Astrocyte (in vitro differentiated cells and primary cell): ENCODE measurements at regions not wholly inside any gene's neighbourhood (a gene's known extent, or its start where the extent isn't known, plus 50 kb on each side); places are given as distances from the start of the nearest gene placed in this dataset.

Experiments used
- DNase-seq: peaks from one replicate; pipeline ENCODE4 v3.0.0-alpha.2; 2010; ENCODE audit warnings: low read depth
- FAIRE-seq: peaks from 2 replicates; lab custom pipeline; 2011; peaks lifted over from hg19 to GRCh38; lab: Jason Lieb, UNC
- H2AFZ ChIP-seq: 2 replicates; pipeline ENCODE4 v1.6.0; 2012; ENCODE audit warnings: low read depth, low read length, inconsistent platforms
- H3K27ac ChIP-seq: 2 replicates; pipeline ENCODE4 v1.5.1; 2011; ENCODE audit warnings: low read depth, low read length, inconsistent platforms
- H3K27me3 ChIP-seq: 2 replicates; pipeline ENCODE4 v1.6.0; 2011; ENCODE audit warnings: low read length, inconsistent platforms; ENCODE audit not compliant: insufficient read depth
- H3K36me3 ChIP-seq: 2 replicates; pipeline ENCODE4 v1.5.1; 2011; ENCODE audit warnings: low read length, inconsistent platforms; ENCODE audit not compliant: insufficient read depth
- H3K4me1 ChIP-seq: 2 replicates; pipeline ENCODE4 v1.5.1; 2011; ENCODE audit warnings: low read length, inconsistent platforms; ENCODE audit not compliant: insufficient read depth
- H3K4me2 ChIP-seq: 2 replicates; pipeline ENCODE4 v1.6.0; 2012; ENCODE audit warnings: low read length, inconsistent platforms
- H3K4me3 ChIP-seq: 2 replicates; pipeline ENCODE4 v1.5.1; 2011; ENCODE audit warnings: low read depth, mild to moderate bottlenecking, low read length, inconsistent platforms; ENCODE audit not compliant: insufficient read depth
- H3K79me2 ChIP-seq: 2 replicates; pipeline ENCODE4 v1.6.0; 2012; ENCODE audit warnings: mild to moderate bottlenecking, low read length, inconsistent platforms; ENCODE audit not compliant: insufficient read depth
- H3K9ac ChIP-seq: 2 replicates; pipeline ENCODE4 v1.6.0; 2012; ENCODE audit warnings: mild to moderate bottlenecking, low read length, inconsistent platforms
- H3K9me3 ChIP-seq: 2 replicates; pipeline ENCODE4 v1.5.1; 2012; ENCODE audit warnings: low read depth, mild to moderate bottlenecking, low read length, inconsistent platforms; ENCODE audit not compliant: insufficient read depth
- H4K20me1 ChIP-seq: 2 replicates; pipeline ENCODE4 v1.6.0; 2012; ENCODE audit warnings: low read length, inconsistent platforms; ENCODE audit not compliant: insufficient read depth
- H3K27ac Mint-ChIP-seq: one replicate; pipeline ENCODE4 v1.8.0; 2021; ENCODE audit warnings: mild to moderate bottlenecking, mixed read lengths; ENCODE audit not compliant: unreplicated experiment
- H3K27me3 Mint-ChIP-seq: one replicate; pipeline ENCODE4 v1.8.0; 2021; ENCODE audit warnings: low read depth, mixed read lengths; ENCODE audit not compliant: unreplicated experiment
- H3K36me3 Mint-ChIP-seq: one replicate; pipeline ENCODE4 v1.8.0; 2021; ENCODE audit warnings: low read depth, mixed read lengths; ENCODE audit not compliant: unreplicated experiment
- H3K4me1 Mint-ChIP-seq: one replicate; pipeline ENCODE4 v1.8.0; 2021; ENCODE audit warnings: low read depth, mixed read lengths; ENCODE audit not compliant: unreplicated experiment
- H3K4me3 Mint-ChIP-seq: one replicate; pipeline ENCODE4 v1.8.0; 2021; ENCODE audit warnings: mild to moderate bottlenecking, moderate library complexity, mixed read lengths; ENCODE audit not compliant: unreplicated experiment
- H3K9me3 Mint-ChIP-seq: one replicate; pipeline ENCODE4 v1.8.0; 2021; ENCODE audit warnings: mild to moderate bottlenecking, mixed read lengths; ENCODE audit not compliant: unreplicated experiment
- EZH2 ChIP-seq: IDR thresholded peaks from 2 replicates; pipeline ENCODE4 v1.6.1; 2012; ENCODE audit warnings: mild to moderate bottlenecking, low read length, inconsistent platforms; ENCODE audit not compliant: insufficient read depth
- TF ChIP-seq, protein P1 (sequence below): IDR thresholded peaks from 2 replicates; pipeline ENCODE4 v1.5.1; 2011; ENCODE audit warnings: low read depth, mild to moderate bottlenecking, inconsistent platforms, low read length, moderate library complexity; ENCODE audit not compliant: insufficient read depth

DNA sequence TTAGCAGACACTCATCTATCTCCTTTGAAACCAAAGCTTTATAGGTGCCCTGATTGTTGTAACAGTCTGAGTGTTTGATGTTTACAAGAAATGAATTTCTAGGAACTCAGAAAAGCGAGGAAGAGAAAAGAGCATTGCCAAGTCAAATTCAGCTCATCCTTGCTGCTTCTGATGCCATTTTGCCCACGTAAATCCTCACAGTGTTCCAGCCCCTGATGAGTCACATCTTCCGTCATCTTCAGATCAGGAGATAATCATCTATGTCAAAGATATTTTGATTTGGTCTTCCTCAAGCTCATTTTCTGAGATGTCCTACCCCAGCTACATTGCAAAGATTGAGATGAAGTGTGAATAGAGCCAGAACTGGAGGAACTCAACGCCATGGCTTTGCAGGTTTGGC, 426.2 kb downstream of the BMP2 start:
- Mint-ChIP-seq H3K27me3 (no peaks in the 10 kb centered on the region), H3K36me3 (no peaks in the 10 kb centered on the region), H3K9me3 (no peaks in the 10 kb centered on the region), H3K4me3 (no peak overlapping the region), H3K27ac (no peak overlapping the region), H3K4me1 (peaks cover 10% of the 10 kb centered on the region)
- DNase-seq (peak; percentile 8), FAIRE-seq (no peak)
- no peaks in the 10 kb centered on the region for H3K27me3 ChIP-seq
- TF ChIP-seq EZH2, result no peak
- TF ChIP-seq, protein P1, sequence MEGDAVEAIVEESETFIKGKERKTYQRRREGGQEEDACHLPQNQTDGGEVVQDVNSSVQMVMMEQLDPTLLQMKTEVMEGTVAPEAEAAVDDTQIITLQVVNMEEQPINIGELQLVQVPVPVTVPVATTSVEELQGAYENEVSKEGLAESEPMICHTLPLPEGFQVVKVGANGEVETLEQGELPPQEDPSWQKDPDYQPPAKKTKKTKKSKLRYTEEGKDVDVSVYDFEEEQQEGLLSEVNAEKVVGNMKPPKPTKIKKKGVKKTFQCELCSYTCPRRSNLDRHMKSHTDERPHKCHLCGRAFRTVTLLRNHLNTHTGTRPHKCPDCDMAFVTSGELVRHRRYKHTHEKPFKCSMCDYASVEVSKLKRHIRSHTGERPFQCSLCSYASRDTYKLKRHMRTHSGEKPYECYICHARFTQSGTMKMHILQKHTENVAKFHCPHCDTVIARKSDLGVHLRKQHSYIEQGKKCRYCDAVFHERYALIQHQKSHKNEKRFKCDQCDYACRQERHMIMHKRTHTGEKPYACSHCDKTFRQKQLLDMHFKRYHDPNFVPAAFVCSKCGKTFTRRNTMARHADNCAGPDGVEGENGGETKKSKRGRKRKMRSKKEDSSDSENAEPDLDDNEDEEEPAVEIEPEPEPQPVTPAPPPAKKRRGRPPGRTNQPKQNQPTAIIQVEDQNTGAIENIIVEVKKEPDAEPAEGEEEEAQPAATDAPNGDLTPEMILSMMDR, result no peak
- no peak overlapping the region for H2AFZ ChIP-seq
- peaks cover 5% of the 10 kb centered on the region for H3K4me1 ChIP-seq
- H3K79me2 ChIP-seq, result no peaks in the 10 kb centered on the region
- H3K27ac ChIP-seq, result no peak overlapping the region
- no peaks in the 10 kb centered on the region for H3K9me3 ChIP-seq
- H3K9ac ChIP-seq, result no peak overlapping the region
- H3K36me3 ChIP-seq, result no peaks in the 10 kb centered on the region
- no peak overlapping the region for H3K4me3 ChIP-seq
- no peak overlapping the region for H3K4me2 ChIP-seq
- H4K20me1 ChIP-seq, result no peaks in the 10 kb centered on the region

DNA sequence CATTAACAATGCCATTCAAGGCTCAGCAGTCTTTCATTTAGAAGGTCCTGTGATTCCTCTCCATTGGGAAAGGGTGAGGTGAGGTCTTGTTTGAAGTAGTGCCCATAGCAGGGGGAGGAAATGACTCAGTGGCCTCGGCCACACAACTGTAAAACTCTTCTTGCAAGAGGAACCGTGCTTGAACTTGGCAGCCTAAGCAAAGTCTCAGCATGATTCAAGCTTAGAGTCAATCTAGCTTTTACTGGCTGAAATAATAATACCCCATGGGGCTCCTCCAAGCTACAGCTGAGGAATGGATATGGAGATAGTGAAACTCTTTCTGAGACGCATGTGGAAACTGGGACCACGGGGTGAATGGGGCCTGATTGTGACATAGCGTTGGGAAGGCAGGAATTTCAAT, 428.2 kb downstream of the BMP2 start:
- no peaks in the 10 kb centered on the region for H3K27me3 Mint-ChIP-seq
- peaks cover 10% of the 10 kb centered on the region for H3K4me1 Mint-ChIP-seq
- no peaks in the 10 kb centered on the region for H3K36me3 Mint-ChIP-seq
- Histone ChIP-seq H3K9ac (no peak overlapping the region), H3K9me3 (no peaks in the 10 kb centered on the region), H2AFZ (no peak overlapping the region), H3K4me3 (no peak overlapping the region), H3K4me1 (peaks cover 5% of the 10 kb centered on the region), H3K79me2 (no peaks in the 10 kb centered on the region), H3K27ac (no peak overlapping the region), H3K36me3 (no peaks in the 10 kb centered on the region), H3K4me2 (peak overlapping the region; percentile 69), H4K20me1 (no peaks in the 10 kb centered on the region), H3K27me3 (no peaks in the 10 kb centered on the region)
- FAIRE-seq (peak; percentile 13), DNase-seq (peak; percentile 94)
- H3K4me3 Mint-ChIP-seq, result no peak overlapping the region
- TF ChIP-seq, protein P1, result no peak
- TF ChIP-seq EZH2, result no peak
- H3K27ac Mint-ChIP-seq, result no peak overlapping the region
- no peaks in the 10 kb centered on the region for H3K9me3 Mint-ChIP-seq

DNA sequence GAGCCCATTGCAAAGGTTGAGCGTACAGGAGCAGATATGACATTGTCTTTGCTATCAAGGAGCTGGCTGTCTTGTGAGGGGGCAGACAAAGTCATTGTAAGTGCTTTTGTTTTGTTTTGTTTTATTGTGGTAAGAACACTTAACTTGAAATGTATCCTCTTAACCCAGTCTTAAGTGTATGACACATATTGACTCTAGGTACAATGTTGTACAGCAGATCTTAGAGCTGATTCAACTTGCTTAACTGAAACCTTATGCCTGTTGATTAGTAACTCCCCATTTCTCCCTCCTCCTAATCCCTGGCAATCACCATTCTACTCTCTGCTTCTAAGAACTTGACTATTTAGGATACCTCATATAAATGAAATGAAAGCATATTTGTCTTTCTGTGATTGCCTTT, 429.0 kb downstream of the BMP2 start:
- no peak overlapping the region for H2AFZ ChIP-seq
- H3K4me3 ChIP-seq, result no peak overlapping the region
- peaks cover 5% of the 10 kb centered on the region for H3K4me1 ChIP-seq
- TF ChIP-seq EZH2, result no peak
- TF ChIP-seq, protein P1, result no peak
- H3K4me2 ChIP-seq, result peak overlapping the region; percentile 54
- Mint-ChIP-seq H3K4me1 (peaks cover 10% of the 10 kb centered on the region), H3K27ac (no peak overlapping the region), H3K36me3 (no peaks in the 10 kb centered on the region), H3K27me3 (no peaks in the 10 kb centered on the region), H3K9me3 (no peaks in the 10 kb centered on the region), H3K4me3 (no peak overlapping the region)
- H3K27me3 ChIP-seq, result no peaks in the 10 kb centered on the region
- no peaks in the 10 kb centered on the region for H4K20me1 ChIP-seq
- no peak overlapping the region for H3K27ac ChIP-seq
- FAIRE-seq (no peak), DNase-seq (peak; percentile 69)
- H3K9ac ChIP-seq, result no peak overlapping the region
- no peaks in the 10 kb centered on the region for H3K9me3 ChIP-seq
- H3K36me3 ChIP-seq, result no peaks in the 10 kb centered on the region
- no peaks in the 10 kb centered on the region for H3K79me2 ChIP-seq
